GM18499 (cell line): ENCODE measurements at regions not wholly inside any gene's neighbourhood (a gene's known extent, or its start where the extent isn't known, plus 50 kb on each side); places are given as distances from the start of the nearest gene placed in this dataset.
A peak's percentile ranks its signal among the peaks of the same experiment; 100 is the strongest.
"Not testable (repeated sequence)": the region's sequence is repeated elsewhere in the genome, so short reads cannot be mapped to it uniquely, and the experiment has no call there.

Source experiments
- ATAC-seq: cut with Tn5 transposase; IDR thresholded peaks from one replicate; pipeline ENCODE4 v1.9.1; 2021; ENCODE audit warnings: moderate number of reproducible peaks; ENCODE audit not compliant: insufficient read depth, unreplicated experiment

DNA sequence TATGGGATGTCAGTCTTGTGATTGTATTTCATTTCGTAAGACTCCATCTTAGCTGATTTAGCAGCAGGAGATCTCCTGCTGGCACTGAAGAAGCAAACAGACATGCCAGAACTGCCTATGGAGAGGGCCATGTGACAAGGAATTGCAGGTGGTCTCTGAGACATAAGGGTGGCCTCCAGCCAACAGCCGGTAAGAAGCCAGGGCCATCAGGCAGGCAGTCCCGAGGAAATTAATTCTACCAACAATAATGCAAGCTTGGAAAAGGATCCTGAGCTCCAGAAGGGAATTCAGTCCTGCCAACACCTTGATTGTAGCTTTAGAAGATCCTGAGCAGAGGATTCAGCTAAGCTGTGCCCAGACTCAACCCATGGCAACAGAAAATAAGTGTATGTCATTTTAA lies 87.1 kb upstream of the DNAJC10 start:
- ATAC-seq, result no peak

DNA sequence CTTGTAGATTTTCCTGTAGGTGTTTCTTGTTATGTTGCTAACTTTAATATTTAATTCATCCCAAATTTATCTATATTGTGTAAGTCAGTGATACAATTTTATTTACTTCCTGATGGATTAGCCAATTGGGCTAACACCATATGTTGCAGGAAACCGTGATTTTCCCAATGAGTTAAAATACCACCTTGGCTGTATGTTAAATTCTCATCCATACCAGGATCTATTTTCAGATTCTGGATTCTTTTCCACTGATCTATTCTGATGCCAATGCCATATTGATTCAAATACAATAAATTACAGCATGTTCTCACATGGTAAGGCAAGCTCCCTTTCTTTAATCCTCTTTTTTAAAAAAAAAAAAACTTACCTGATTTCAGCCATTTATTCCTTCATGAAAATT lies 85.8 kb upstream of the DNAJC10 start:
- no peak for ATAC-seq

DNA sequence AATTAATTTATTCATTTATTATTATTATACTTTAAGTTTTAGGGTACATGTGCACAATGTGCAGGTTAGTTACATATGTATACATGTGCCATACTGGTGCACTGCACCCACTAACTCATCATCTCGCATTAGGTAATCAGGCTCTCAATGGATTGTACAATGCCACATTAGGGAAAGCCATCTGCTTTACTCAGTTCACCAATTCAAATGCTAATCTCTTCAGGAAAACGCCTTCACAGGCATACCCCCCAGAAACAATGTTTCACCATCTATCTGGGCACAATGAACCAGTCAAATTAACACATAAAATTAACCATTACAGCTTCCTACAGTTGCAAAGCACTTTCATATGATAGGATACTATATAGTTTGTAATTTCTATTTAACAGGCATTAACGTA lies 84.8 kb upstream of the DNAJC10 start:
- no peak for ATAC-seq

- ATAC-seq, result no peak
These were observed 81.7 kb upstream of the DNAJC10 start for GRCh38 chr2:182634386-182634785.

DNA sequence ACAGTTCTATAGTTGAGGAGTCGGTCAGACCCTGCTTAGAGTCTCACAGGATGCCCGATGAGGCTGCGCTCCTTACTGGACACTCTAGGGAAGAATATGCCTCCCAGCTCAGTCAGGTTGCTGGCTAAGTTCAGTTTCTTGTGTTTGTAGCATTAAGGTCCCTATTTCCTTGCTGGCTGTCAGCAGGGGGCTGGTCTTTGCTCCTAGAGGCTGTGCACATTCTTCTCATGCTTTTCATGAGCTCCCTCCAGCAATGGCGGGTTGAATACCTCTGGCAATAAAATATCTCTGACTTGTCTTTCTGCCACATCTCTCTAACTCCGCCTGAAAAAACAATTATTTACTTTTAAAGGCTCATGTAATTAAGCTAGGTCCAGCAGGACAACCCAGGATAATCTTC lies 79.4 kb upstream of the DNAJC10 start:
- no peak for ATAC-seq

GRCh38 chr2:182638667-182639066 lies 77.4 kb upstream of the DNAJC10 start:
- no peak for ATAC-seq

GRCh38 chr2:182639971-182640370 lies 76.1 kb upstream of the DNAJC10 start:
- ATAC-seq, result no peak

- ATAC-seq, result peak; percentile 97
These were observed 73.7 kb upstream of the DNAJC10 start for GRCh38 chr2:182642328-182642727.

DNA sequence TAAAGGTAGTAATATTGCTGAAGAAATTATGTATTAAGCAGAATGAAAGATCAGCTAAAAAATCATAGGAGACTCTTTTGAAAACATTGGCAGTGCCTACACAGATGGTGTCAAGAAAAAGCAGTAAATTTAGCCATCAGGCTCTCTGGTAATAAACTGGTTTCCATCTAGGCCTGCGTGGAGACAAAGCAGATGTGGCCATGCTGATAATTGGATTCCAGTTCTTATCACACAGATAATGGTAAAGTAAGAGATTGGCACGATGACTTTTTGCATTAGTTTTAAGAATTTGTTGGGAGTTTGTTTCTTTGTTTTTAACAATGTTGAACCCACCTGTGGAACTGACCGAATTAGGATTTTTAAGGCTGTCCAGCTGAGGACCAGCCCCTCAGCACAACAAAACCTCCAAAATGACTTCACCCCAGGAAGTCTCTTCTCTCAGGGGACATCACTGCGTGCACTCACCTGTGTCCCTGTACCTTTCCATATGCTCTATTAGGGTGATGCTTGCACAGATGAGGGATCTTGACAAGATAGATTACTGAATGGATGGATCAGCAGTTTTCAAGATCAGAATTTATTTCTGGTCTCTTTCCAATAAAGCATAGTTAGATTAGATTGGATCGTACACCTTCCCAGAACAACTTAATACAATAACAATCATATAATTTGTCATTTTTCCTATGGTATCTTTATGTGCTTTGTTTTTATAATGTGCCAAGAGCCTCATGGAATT lies 69.1 kb upstream of the DNAJC10 start:
- ATAC-seq, result no peak

- no peak for ATAC-seq
These were observed 68.6 kb upstream of the DNAJC10 start for GRCh38 chr2:182647499-182647787.

- ATAC-seq, result no peak
These were observed 66.7 kb upstream of the DNAJC10 start for GRCh38 chr2:182649316-182649715.

GRCh38 chr2:182650704-182651103 lies 65.4 kb upstream of the DNAJC10 start:
- no peak for ATAC-seq

DNA sequence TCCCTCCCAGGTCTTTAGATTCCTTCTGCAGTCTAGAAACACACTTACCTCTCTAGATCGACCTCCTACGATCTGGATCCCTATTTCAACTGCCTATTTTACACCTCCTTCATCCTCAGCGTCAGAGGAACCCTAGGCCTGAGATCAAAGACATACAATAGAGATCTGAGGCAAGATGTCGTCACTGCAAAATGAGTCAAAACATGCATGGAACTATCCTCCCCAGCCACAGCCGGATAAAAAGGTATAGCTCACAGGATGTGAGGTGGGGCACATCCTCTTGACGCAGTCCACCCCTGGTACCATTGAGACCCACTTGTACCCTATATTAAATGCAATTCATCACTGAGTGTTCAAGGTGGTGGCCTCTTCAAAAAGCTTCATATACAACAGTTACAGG lies 63.7 kb upstream of the DNAJC10 start:
- no peak for ATAC-seq

- ATAC-seq, result no peak
These were observed 60.3 kb upstream of the DNAJC10 start for GRCh38 chr2:182655750-182656149.

GRCh38 chr2:182664212-182664611 lies 51.8 kb upstream of the DNAJC10 start:
- no peak for ATAC-seq

DNA sequence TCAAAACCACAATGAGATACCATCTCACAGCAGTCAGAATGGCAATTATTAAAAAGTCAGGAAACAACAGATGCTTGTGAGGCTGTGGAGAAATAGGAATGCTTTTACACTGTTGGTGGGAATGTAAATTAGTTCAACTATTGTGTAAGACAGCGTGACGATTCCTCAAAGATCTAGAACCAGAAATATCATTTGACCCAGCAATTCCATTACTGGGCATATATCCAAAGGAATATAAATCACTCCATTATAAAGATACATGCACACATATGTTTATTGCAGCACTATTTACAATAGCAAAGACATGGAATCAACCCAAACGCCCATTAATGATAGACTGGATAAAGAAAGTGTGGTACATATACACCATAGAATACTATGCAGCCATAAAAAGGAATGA lies 50.6 kb upstream of the DNAJC10 start:
- not testable (repeated sequence) for ATAC-seq
